Inflammatory macrophage treated with lipopolysaccharide for 4 hours (primary cell): ENCODE measurements at regions not wholly inside any gene's neighbourhood (a gene's known extent, or its start where the extent isn't known, plus 50 kb on each side); places are given as distances from the start of the nearest gene placed in this dataset.

Source experiments
- DNase-seq: peaks from one replicate; pipeline ENCODE4 v3.0.0-alpha.2; 2020

DNA sequence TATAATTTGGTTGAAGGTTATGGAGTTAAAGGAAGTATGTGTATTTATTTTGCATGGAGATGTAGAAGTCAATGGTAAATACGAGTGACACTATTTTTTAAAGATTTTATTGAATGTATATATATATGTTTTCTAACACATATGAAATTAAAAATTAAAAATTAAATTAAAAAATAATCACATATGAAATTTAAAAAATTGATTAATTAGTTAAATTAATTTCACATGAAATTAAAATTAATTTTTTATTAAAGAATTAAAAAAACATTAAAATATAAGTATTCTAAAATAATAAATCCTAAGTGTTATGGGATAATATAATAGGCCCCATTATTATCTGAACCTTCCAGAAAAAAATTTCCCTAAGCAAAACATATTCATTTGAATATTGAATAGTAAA lies 1163.5 kb downstream of the ARAP2 start:
- DNase-seq: no peak

DNA sequence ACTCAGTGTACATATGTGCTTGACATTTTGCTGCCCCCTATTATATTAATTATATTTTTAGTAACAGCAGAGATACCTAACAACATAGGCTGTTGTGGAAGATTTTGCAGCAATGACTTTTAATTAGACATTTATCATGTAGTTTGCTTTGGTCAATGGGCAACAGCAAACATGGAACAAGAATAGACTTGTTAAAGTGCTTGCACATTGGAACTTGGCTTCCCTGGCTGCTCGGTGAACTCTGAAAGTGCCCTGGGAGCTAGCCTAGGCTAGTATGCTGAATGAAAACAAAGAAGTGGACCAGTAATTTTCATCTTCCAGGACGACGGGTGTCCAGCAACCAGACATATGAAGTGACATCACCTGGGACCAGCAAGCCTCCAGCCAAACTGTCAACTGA lies 1157.1 kb downstream of the ARAP2 start:
- no peak for DNase-seq

DNA sequence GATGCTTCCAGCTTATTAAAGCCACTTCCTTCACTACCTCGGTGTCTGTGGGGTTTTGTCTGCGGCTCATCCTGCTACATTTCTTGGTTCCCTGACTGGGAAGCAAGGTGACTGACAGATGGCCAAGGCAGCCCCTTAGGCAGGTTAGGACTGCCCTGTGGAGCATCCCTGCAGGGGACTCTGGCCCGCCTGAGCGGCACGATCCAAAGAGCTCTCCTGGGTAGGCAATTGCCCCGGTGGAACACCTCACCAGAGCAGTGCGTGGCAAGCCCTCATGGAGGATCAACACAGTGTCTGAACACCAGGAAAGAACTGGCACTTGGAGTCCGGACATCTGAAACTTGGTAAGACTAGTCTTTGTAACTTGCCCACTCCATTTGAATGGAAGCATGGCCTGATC lies 1143.4 kb downstream of the ARAP2 start:
- no peak for DNase-seq

DNA sequence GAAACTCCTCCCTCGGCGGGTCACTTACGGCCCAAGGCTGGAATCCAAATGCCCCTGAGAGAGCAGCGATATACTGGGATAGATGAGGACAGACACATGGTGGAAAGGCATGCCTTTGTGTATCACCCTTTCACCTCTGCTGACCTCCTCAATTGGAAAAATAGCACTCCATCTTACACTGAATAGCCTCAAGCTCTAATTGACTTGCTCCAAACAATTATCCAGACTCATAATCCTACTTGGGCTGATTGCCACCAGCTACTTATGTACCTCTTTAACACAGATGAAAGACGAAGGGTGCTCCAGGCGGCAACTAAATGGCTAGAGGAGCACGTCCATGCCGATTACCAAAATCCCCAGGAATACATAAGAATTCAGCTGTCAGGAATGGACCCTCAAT lies 1142.2 kb downstream of the ARAP2 start:
- no peak for DNase-seq

DNA sequence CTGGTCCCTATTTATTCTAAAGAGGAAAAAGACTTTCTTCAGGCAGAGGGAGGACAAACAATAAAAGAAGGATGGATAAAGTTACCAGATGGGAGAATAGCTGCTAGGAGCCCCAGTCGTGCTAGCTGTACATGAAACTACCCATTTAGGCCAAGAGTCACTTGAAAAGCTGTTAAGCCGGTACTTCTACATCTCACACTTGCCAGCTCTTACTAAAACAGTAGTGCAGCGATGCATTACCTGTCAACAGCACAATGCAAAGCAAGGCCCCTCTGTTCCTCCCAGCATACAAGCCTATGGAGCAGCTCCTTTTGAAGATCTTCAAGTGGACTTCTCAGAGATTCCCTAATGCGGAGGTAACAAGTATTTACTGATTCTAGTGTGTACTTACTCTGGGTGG lies 1138.8 kb downstream of the ARAP2 start:
- DNase-seq: no peak

DNA sequence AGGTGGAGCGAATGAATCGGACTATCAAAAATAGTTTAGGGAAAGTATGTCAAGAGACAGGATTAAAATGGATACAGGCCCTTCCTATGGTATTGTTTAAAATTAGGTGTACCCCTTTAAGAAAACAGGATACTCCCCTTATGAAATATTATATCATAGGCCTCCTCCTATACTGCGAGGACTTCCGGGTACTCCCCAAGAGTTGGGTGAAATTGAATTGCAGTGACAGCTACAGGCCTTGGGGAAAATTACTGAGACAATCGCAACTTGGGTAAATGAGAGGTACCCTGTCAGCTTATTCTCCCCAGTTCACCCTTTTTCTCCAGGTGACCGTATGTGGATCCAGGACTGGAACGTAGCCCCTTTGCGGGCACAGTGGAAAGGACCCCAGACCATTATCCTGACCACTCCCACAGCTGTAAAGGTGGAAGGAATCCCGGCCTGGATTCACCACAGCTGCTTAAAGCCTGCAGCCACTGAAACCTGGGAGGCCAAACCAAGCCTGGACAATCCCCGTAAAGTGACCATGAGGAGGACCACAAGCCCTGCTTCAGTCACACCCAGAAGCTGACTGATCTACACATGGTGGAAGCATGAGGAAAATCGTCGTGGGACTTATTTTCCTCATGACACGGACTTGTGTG lies 1138.1 kb downstream of the ARAP2 start:
- DNase-seq: no peak

DNA sequence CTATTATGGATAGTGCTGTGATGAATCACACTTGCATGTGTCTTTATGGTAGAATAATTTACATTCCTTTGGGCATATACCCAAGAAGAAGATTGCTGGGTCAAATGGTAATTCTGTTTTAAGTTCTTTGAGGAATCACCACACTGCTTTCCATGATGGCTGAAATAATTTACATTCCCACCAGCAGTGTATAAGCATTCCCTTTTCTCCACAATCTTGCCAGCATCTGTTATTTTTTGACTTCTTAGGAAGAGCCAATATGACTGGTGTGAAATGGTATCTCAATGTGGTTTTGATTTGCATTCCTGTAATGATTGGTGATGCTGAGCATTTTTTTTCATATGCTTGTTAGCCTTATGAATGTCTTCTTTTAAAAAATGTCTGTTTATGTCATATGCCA lies 1120.2 kb downstream of the ARAP2 start:
- no peak for DNase-seq

DNA sequence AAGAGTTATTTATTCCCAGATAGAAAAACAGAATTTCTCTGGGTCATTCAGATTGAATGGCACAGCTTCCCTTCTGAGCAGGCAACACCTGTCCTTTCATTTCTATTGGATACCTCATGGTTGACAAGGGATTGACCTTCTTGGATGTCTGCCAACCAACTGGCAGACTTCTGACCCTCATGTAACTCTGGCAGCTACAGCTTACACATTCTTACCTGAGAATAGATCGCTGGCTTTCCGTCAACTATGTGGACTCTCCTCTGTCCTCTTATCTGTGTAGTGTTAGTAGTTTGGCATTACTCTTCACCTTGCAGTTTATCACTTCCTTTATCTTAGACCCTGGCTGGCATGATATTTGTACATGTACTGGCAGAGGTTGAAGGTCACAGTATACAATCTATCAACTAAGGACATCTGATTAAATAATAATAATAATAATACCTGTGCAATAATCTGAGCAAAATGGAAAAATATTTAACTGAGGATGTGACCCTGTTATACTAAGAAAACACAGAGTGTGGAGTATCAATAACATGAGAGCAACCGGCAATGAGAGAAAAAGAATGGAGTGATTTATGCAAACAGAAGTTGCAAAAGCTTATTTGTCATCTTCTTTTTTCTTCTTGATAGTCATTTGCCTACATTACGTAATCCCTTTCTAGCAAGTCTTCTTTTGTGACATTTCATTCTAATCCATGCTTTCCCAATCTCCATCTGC lies 1118.2 kb downstream of the ARAP2 start:
- no peak for DNase-seq

DNA sequence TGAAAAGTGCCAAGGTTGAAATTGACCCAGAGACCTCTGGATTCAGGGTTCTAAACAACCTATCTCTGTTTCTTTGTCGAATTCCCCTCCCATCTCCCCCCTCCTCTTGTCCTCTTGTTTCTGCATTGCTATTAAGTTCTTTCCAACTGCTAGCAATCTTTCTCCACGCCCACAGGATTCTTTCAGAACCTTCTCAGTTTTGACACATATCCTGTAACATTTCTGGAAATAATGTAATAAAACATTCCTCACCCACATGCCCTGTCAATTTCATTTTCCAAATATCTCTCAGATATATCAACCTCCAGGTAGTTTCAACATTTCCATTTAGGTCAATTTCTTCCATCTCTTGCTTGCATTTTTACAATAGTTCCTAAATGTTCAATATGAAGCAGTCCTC lies 1105.9 kb downstream of the ARAP2 start:
- DNase-seq: no peak

DNA sequence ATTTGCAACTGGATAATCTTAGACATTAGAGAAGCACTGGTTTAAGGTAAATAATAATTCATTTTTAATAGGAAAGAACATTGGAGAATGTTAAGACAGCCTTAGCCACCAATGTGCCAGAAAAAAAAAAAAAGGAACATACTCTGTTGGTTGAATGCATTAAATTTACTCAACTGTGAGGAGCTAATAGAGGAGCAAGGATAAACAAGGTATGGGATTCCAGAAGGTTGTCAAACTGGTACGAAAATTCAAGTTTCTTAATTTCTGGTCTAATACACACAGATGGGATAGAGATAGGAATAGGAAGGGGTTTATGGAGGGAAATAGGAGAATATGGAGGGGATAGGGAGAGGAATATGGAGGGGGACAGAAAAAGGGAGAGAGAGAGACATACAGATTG lies 1096.6 kb downstream of the ARAP2 start:
- no peak for DNase-seq

DNA sequence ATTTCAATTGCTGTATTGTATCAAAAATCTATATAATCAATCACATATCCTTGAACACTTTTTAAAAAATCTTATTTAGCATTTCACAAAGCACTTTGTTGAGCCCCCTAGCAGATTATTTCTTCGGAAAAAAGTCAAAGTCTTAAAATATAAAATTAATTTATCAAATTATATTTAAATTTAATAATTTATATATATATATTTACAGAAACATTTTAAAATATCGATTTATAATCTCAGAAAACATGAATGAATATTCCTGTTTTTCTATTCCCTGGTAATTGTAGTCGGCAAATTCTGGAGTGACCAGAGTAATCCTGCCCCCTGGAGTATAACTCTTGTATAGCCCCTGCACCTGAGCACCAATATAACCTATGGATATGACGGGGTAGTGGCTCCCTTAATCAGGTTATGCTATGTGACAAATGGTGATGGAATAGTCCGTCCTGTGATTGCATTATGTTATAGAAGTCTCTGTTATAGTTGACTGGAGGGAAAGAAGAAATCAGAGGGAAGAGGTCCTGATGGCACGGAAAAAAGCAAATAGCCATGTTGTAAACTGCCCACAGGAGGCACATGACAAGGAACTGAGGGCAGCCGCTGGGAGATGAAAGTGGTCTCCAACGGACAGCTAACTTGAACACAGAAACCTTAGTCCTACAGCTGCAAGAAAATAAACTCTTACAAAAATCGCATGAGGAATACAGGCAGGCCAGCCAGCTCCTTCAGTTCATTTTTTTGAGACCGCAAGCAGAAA lies 1092.3 kb downstream of the ARAP2 start:
- DNase-seq: no peak

DNA sequence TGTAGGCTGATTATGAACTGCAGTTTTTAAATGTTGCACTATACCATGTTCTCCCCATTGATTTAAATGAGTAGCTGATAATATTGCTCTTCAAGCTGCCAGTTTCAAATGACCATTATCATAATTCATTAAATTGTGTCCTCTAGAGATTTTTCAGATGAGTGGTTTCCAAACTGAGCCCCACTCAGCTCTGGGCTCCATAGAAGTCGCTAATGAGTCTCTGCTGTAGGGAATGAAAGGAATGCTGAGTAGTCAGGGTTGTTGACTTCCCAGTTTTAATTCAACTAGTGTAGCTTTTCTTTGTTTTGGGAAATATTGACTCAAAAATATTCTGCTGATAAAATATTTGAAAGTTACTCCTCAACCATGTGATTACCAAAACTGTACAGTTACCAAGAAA lies 1081.1 kb downstream of the ARAP2 start:
- DNase-seq: no peak

DNA sequence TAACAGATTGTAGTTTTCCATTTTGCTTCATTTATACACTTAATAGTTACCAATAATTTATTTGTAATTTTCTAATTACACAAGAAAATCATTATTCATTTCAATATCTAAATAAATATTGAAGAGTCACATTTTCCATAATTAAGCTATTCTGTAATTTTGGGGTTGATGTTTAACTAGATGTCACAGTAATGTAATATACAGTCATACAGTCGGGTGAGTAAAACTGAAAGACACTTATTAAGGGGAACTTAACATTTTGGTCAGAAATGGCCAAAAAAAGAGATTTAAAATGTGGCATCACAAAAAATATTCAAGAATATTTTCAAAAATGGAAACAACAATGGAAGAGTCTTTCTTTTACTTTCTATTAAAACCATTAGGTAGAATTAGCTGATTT lies 1080.3 kb downstream of the ARAP2 start:
- no peak for DNase-seq

DNA sequence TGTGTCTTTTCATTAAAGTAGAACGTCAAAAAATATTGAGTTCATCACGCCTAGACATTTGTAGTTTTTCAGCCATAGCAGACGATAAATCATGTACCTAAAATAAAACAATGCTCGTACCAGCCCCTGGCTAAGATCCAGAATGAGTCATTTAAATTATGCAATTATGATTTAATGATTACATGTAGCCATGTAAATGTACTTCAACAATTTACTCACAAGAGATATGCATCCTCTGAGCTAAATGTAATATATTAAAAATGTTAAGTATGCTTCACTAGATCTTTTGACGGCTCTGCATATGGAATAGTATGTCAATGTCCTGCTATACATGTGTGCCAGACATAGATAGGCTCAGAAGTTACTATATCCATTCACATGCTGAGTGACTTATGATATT lies 1077.8 kb downstream of the ARAP2 start:
- DNase-seq: no peak

DNA sequence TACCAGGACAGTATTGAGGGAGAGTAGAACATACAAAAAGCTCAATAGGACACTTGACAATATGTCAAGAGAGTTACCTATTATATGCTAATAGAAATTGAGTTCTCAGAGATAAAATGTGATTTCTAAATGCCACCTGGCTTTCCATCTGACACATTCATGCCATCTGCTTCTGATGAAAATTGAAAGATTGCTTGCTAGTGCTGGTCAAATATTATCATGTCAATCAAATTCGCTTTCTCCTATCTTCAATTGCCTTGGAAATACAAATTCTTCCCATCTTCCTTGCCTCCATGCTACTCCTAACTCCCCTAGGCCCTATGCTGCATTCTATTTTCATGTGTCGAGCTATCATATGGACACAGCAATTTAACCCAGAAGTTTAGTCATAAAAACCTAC lies 1076.9 kb downstream of the ARAP2 start:
- no peak for DNase-seq

DNA sequence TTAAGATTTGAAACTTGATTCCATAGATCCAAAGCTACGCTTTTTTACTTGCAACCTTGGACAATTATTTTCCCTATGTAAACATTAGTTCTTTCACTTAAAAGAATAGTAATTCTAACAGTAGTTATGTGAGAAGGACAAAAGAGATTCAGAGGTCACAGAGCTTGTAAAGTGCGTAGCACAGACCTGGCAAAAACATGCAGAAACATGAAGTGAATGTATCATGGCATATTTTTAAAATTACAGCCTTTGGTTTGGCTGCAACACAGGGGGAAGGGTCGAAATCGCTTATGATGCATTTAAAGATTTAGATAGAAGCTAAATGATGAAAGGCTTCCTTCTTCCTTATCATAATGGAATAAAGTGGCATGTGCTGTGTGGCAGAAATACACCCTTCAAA lies 1068.8 kb downstream of the ARAP2 start:
- DNase-seq: no peak

DNA sequence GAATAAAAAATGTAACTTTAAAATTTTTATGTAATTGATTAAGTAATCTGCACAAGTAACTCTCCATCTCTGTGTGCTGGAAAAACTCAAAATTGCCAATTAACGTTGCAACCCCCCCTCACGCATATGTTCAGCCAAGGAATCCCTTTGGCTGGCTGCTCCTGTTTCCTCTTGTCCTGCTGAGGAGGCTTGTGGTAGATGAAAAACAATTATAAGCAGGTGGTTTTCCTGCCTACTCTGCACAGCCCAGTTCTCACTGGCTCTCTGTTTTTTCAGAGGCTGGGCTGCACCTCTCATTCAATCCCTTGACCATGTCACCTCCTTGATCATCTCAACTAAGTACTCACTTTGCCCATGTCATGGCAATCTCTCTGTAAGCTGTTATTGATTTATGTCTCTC lies 1068.4 kb downstream of the ARAP2 start:
- DNase-seq: no peak

DNA sequence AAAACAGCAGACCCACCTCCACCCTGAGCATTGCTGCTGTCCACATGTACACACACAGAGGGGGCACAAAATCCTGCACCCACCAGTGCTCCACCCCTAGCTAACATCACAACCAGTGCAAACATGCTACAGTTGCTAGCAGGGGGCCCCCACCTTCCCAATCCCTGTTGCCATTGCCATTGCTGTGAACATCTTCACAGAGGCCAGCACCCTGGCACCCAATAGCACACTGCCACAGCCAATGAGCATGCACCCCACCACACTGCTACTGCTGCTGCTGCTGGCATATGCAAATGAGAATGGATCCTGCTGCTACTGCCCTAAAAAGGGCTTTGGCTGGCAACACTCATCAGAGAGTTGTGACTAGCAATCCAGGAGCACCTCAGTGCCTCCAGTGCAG lies 1061.9 kb downstream of the ARAP2 start:
- no peak for DNase-seq

DNA sequence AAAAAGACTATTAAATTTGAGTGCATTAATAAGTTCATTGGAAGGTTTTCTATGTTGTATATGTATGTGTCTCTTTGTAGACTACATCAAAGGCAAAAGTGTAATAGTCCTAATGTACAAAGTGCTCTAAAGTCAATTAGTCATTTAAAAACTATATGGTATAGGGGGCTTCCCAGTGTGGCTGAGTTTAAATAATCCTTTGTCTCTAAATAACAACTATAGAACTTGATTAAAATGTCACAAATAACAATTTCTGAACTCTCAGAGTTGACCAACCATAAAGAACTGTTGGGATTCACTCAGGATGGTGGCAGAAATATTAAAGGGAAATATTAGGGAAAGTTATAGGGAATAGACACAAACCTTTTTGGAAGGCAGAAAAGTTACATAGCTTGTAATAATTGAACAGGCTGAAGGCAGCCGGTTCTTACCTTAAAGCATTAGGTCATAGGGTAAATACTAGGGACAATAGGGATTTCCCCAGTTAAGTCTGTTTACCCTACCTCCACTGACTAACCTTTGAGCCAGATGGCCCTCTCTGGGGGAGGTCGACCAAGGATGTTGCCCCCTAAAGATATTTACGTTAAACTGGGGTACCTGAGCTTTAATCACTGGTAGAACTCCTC lies 1054.2 kb downstream of the ARAP2 start:
- DNase-seq: no peak

DNA sequence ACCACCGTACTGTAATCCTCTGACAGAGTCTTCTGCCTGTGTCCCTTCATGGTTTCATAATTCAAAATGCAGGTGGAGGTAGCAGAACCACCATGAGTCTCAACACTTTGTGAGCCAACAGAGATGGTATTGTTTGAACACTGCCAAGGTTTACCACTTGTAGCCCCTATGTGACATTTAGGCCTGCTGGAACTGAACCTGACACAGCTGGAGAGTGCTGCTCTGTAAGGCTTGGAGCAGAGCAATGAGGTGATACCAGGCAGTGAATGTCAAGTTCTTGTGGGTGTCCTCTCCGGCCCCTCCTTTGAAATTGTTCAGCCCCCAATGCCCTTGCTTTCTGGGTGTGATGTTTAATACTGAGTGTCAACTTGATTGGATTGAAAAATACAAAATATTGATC lies 1042.9 kb downstream of the ARAP2 start:
- DNase-seq: no peak

DNA sequence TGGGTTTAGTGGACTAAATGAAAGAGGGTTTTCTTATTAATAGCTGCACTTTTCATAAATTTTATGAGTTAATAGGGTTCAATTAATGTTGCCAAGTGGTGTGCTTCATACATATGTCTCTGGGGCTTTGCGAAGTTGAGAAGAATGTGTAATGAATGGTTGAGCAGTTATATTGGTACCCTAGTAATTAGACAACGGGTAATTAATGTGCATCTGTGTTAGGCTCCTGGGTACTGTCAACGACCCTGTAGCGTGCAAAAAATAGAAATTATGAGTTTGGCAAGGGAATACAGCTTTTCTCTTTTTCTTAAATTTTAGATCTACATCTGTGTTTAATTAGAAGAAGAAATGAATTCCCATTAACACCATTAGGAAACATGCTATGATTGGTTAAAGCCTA lies 1027.7 kb downstream of the ARAP2 start:
- DNase-seq: no peak

DNA sequence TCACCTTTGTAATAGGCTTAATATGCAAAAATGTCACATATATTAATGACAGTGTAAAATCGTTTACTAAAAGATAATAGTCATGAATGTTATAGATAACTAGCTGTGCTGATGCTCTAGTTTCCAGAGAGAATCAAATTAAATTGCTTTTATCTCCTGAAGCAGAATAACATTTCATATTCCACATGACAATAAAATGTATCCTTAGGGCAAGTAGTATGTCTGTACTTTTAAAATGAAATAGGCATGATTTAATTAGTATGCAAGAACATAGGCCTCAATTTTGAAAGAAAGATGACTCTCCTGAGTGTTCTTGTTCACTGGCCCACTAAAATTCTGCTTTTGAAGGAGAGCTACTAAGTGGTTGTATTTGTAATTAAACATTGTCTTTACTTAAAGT lies 1027.0 kb downstream of the ARAP2 start:
- DNase-seq: no peak

DNA sequence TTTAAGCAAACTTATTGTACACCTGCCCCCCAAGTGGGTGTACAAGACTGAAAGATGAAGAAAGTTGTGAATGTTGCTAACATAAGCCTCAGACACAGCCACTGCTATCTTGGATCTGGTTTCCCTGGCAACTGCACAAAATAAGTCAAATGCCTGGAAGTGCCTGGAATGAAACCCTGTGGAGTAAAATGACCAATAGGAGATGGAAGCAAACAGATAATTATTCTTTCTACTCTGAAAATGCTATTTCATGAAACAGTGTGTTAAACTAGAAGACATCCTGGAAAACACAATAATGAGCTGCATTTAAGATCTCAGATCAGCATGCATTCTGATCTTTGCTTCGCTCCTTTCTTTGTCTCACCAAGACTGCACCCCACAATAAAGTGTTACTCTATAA lies 1016.0 kb downstream of the ARAP2 start:
- no peak for DNase-seq

DNA sequence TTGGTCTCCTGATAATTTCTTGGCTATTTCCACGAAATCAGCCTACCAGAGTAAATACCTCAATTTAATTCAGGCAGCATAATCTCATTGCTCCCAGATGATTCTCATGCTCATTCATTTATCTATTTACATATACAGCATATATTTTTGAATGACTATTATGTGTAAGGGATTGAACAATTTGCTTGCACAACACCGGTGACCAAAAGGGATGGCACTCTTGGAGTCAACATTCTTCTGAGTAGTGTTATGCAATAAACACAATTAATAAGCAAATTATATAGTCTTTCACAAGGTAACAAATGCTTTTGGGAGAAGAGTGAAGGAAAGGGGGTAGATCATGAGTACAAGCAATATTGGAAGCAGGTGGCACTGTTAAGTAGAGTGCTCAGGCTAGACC lies 1015.3 kb downstream of the ARAP2 start:
- DNase-seq: no peak
